NT2/D1 (cell line): ENCODE measurements at regions not wholly inside any gene's neighbourhood (a gene's known extent, or its start where the extent isn't known, plus 50 kb on each side); places are given as distances from the start of the nearest gene placed in this dataset.

Source experiments
- DNase-seq: peaks from one replicate; pipeline ENCODE4 v3.0.0-alpha.2; 2011; ENCODE audit warnings: low read depth, low spot score
- H3K27me3 ChIP-seq: 2 replicates; pipeline ENCODE4 v1.6.0; 2011; ENCODE audit warnings: mild to moderate bottlenecking; ENCODE audit not compliant: insufficient read length, insufficient read depth
- H3K36me3 ChIP-seq: 2 replicates; pipeline ENCODE4 v1.6.1; 2011; ENCODE audit warnings: mild to moderate bottlenecking, low read length, mixed read lengths; ENCODE audit not compliant: insufficient read depth, insufficient read length
- H3K4me1 ChIP-seq: 2 replicates; pipeline ENCODE4 v1.5.1; 2011; ENCODE audit not compliant: insufficient read depth, insufficient read length
- H3K4me3 ChIP-seq: 2 replicates; pipeline ENCODE4 v1.5.1; 2011; ENCODE audit warnings: low read depth; ENCODE audit not compliant: insufficient read length
- H3K9ac ChIP-seq: 2 replicates; pipeline ENCODE4 v1.6.0; 2011; ENCODE audit warnings: low read depth; ENCODE audit not compliant: insufficient read length
- H3K9me3 ChIP-seq: 2 replicates; pipeline ENCODE4 v1.5.1; 2011; ENCODE audit warnings: mild to moderate bottlenecking, low read length; ENCODE audit not compliant: insufficient read depth
- SUZ12 ChIP-seq: IDR thresholded peaks from 2 replicates; pipeline ENCODE4 v1.6.1; 2011; ENCODE audit not compliant: insufficient read length, insufficient read depth; ENCODE audit errors: extremely low read depth
- YY1 ChIP-seq: IDR thresholded peaks from 2 replicates; pipeline ENCODE4 v1.6.1; 2011; ENCODE audit not compliant: insufficient read length, insufficient read depth
- ZNF274 ChIP-seq: IDR thresholded peaks from 2 replicates; pipeline ENCODE4 v1.6.1; 2011; ENCODE audit warnings: mild to moderate bottlenecking, low read depth, low read length

DNA sequence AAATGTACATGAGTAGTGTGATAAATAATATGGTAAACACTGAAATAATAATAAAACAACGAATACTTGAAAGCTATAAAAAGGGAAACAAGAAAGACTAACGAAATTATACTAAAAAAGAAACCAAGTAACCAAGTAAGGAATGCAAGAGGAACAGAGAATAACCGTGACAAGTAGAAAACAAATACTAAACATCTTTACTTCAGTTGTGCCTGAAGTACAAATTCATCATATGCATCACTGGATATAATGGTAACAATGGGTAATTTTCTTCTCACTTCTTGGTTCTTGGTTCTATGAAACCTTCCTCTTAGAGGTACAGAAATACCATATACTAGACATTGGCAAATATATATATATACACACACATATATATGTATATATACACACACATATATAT, 1093.6 kb upstream of the B3GALT2 start:
- H3K4me1 ChIP-seq, result no peaks in the 10 kb centered on the region
- TF ChIP-seq SUZ12, result no peak
- no peak for TF ChIP-seq YY1
- no peak for TF ChIP-seq ZNF274
- H3K9ac ChIP-seq, result no peak overlapping the region
- H3K36me3 ChIP-seq, result no peaks in the 10 kb centered on the region
- no peaks in the 10 kb centered on the region for H3K27me3 ChIP-seq
- H3K9me3 ChIP-seq, result no peaks in the 10 kb centered on the region
- no peak for DNase-seq
- no peak overlapping the region for H3K4me3 ChIP-seq

DNA sequence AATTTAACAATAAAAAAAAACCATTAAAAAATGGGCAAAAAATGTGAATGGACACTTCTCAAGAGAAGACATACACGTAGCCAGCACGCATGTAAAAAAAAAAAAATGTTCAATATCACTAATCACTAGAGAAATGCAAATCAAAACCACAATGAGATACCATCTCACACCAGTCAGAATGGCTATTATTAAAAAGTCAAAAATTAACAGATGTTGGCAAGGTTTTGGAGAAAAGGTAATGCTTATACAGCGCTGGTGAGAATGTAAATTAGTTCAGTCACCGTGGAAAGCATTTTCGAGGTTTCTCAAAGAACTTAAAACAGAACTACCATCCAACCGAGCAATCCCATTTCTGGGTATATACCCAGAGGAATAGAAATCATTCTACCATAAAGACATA, 1091.5 kb upstream of the B3GALT2 start:
- DNase-seq, result no peak
- Histone ChIP-seq H3K36me3 (no peaks in the 10 kb centered on the region), H3K27me3 (no peaks in the 10 kb centered on the region), H3K9ac (no peak overlapping the region), H3K4me1 (no peaks in the 10 kb centered on the region), H3K9me3 (no peaks in the 10 kb centered on the region), H3K4me3 (no peak overlapping the region)
- TF ChIP-seq ZNF274 (no peak), SUZ12 (no peak), YY1 (no peak)

DNA sequence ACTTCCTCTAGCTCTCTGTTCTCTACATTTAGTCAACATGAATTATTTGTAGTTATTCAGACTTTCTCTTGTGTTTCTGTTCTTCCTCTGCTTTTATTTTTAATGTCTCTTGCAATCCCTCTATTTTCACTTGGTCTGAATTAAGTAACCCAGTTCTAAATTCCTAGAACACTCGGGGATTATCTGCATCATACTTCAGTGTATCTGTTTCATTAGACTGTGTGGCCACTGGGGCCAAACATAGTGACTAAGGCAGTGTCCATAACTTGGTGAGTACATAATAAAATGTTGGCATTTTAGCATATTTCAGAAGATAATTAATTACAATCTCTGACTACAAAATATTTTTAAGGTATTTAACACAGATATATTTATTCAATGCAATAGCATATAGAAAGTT, 1087.2 kb upstream of the B3GALT2 start:
- Histone ChIP-seq H3K4me1 (no peaks in the 10 kb centered on the region), H3K27me3 (no peaks in the 10 kb centered on the region), H3K36me3 (no peaks in the 10 kb centered on the region), H3K4me3 (no peak overlapping the region), H3K9me3 (no peaks in the 10 kb centered on the region), H3K9ac (no peak overlapping the region)
- no peak for TF ChIP-seq YY1
- no peak for TF ChIP-seq ZNF274
- no peak for TF ChIP-seq SUZ12
- DNase-seq, result no peak

DNA sequence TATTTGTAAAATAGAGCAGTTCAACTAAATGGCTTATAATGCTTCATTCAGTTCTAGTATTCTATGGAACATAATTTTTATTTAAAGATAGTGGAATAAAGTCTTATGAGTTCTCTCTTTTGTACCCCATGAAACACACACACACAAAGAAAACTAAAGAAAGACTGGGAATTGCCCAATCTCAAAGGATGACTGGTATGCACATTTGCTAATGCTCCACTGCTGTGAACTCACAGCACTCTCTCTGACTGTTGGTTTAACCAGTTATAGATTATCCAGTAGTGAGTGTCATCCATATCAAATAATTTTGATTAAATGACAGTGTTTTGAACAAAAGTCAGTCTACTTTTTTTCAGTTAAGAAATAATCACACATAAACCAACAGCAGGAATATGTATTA, 1082.4 kb upstream of the B3GALT2 start:
- peaks cover 8% of the 10 kb centered on the region; the same call in 1 of the 2 replicates for H3K9me3 ChIP-seq

DNA sequence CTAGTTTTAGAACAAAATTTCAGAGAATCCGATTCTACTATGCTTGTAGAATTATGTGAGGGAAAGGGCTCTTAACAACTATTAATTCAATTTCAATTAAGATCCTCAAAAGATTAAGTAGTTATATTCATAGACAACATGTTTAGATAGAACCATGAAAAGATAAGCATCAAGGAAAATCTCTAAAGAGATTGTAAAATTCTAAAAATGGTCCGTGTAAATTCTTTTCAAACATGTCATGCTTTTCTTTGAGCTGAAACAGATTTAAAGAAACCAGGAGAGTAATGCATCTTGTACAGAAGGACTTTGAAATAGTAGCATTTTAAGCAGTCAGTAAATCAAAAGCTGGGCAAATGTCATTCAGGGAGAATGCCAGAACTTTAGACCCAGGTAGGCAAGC, 1080.6 kb upstream of the B3GALT2 start:
- Histone ChIP-seq H3K9me3 (peaks cover 17% of the 10 kb centered on the region), H3K4me1 (no peaks in the 10 kb centered on the region), H3K27me3 (no peaks in the 10 kb centered on the region), H3K9ac (no peak overlapping the region), H3K36me3 (no peaks in the 10 kb centered on the region), H3K4me3 (no peak overlapping the region)
- DNase-seq, result no peak
- TF ChIP-seq SUZ12 (no peak), ZNF274 (no peak)

More for the DNA sequence above, 1082.4 kb upstream of the B3GALT2 start:
- Histone ChIP-seq H3K36me3 (no peaks in the 10 kb centered on the region), H3K4me3 (no peak overlapping the region), H3K4me1 (no peaks in the 10 kb centered on the region), H3K9ac (no peak overlapping the region), H3K27me3 (no peaks in the 10 kb centered on the region)
- TF ChIP-seq ZNF274 (no peak), SUZ12 (no peak), YY1 (no peak)
- no peak for DNase-seq

DNA sequence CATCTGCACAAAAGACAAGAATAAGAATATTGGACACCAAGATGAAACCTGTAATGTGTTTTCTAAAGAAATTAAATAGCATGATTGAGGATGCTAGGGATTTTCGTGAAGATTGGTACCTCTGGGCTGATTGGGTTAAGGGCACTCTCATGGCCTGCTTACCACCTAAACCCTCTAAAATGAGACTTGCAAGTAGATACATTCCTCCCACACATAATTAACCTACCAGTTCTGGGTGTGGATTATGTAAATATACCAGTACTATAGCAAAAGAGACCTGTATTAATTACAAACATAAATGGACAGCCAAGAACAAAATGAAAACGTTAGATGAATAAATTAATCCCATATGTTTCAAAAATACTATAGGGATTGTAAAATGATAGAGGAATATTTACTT, 1069.6 kb upstream of the B3GALT2 start:
- TF ChIP-seq ZNF274 (no peak), YY1 (no peak), SUZ12 (no peak)
- Histone ChIP-seq H3K9me3 (no peaks in the 10 kb centered on the region), H3K36me3 (no peaks in the 10 kb centered on the region), H3K27me3 (no peaks in the 10 kb centered on the region), H3K9ac (no peak overlapping the region), H3K4me3 (no peak overlapping the region), H3K4me1 (no peaks in the 10 kb centered on the region)
- no peak for DNase-seq

DNA sequence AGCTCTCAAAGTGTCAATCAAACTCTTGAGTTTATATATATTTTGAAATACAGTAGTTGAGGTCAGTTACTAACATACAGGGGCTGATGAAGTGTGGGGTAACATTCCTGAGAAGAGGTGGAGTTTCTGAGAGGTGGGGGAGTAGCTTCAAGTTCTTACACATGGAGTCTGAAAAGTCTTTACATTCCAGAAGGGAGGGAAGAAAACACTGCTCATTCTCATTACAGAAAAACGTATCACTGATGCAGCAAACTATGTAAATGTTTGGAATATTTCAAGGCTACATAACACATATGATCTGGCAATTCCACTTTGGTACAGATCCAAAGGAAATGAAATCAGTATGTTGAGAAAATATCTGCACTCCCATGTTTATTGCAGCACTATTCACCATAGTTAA, 1065.8 kb upstream of the B3GALT2 start:
- Histone ChIP-seq H3K9me3 (no peaks in the 10 kb centered on the region), H3K4me1 (no peaks in the 10 kb centered on the region), H3K4me3 (no peak overlapping the region), H3K27me3 (no peaks in the 10 kb centered on the region), H3K36me3 (no peaks in the 10 kb centered on the region), H3K9ac (no peak overlapping the region)
- DNase-seq, result no peak
- TF ChIP-seq YY1 (no peak), ZNF274 (no peak), SUZ12 (no peak)

DNA sequence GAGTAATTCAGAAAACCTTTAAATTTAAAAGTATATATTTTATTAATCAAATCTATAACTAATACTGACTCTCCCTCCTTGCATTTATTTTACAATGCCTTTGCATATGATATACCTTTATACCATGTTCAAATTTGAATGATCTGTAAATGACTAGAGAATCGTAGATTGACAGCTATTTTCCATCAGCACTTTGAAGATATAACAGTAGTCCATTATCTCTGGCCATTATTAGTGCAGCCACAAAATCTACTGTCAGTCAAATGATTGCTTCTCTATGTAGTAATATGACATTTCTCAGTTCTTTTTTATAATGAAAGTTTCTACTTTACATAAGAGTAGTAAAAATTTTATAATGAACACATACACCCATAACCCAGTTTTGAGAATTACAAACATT, 1054.8 kb upstream of the B3GALT2 start:
- H3K9me3 ChIP-seq, result no peaks in the 10 kb centered on the region
- no peak overlapping the region for H3K4me3 ChIP-seq
- no peak overlapping the region for H3K9ac ChIP-seq
- H3K4me1 ChIP-seq, result no peaks in the 10 kb centered on the region
- H3K27me3 ChIP-seq, result no peaks in the 10 kb centered on the region
- TF ChIP-seq SUZ12, result no peak
- no peak for TF ChIP-seq ZNF274
- no peak for TF ChIP-seq YY1
- DNase-seq, result no peak
- no peaks in the 10 kb centered on the region for H3K36me3 ChIP-seq
